Caco-2 (cell line): ENCODE measurements at regions not wholly inside any gene's neighbourhood (a gene's known extent, or its start where the extent isn't known, plus 50 kb on each side); places are given as distances from the start of the nearest gene placed in this dataset.

Experiments
- BruUV-seq: library from RNA; stranded (reverse); fragments of 400-500 nt; replicated peaks from 2 replicates; lab custom pipeline; 2021; lab: Mats Ljungman, UMichigan
- CTCF ChIA-PET: fragments of 300-600 bp; sonication (Branson Sonifier 250); formaldehyde crosslinking; loops from one replicate; lab custom pipeline; 2022; ENCODE audit warnings: antibody characterized with exemption; lab: Charles Lee
- POLR2A ChIA-PET: fragments of 300-600 bp; sonication (Branson Sonifier 250); formaldehyde crosslinking; loops from one replicate; lab custom pipeline; 2022; ENCODE audit warnings: antibody characterized with exemption; lab: Charles Lee
- DNase-seq, 2 experiments: peaks; one replicate each; pipeline versions ENCODE4 v3.0.0 to v3.0.0-alpha.2; 2020 to 2022
- H3K27me3 ChIP-seq: replicated peaks from 2 replicates; pipeline ENCODE4 v1.6.0; 2011; ENCODE audit warnings: low read length; ENCODE audit not compliant: control insufficient read depth, insufficient read depth
- H3K36me3 ChIP-seq: 2 replicates; pipeline ENCODE4 v1.5.1; 2011; ENCODE audit warnings: low read length; ENCODE audit not compliant: control insufficient read depth, insufficient read depth
- H3K4me1 ChIP-seq: fragments of 250-450 bp; sonication (Bioruptor Pico); 2 replicates; pipeline ENCODE4 v1.5.1; 2020; ENCODE audit warnings: mild to moderate bottlenecking
- H3K4me3 ChIP-seq: 2 replicates; pipeline ENCODE4 v1.5.1; 2011; ENCODE audit warnings: low read depth, mild to moderate bottlenecking, control low read depth, low read length
- H3K9me3 ChIP-seq: fragments of 250-450 bp; sonication (Bioruptor Pico); 2 replicates; pipeline ENCODE4 v1.5.1; 2020; ENCODE audit warnings: mild to moderate bottlenecking, moderate library complexity
- H3K27ac Mint-ChIP-seq: one replicate; pipeline ENCODE4 v1.8.0; 2022; ENCODE audit warnings: mixed read lengths; ENCODE audit not compliant: unreplicated experiment
- H3K27me3 Mint-ChIP-seq: one replicate; pipeline ENCODE4 v1.8.0; 2022; ENCODE audit warnings: mixed read lengths; ENCODE audit not compliant: insufficient read depth, unreplicated experiment
- H3K36me3 Mint-ChIP-seq: one replicate; pipeline ENCODE4 v1.8.0; 2022; ENCODE audit warnings: mild to moderate bottlenecking, mixed read lengths; ENCODE audit not compliant: insufficient read depth, unreplicated experiment
- H3K4me1 Mint-ChIP-seq: one replicate; pipeline ENCODE4 v1.8.0; 2022; ENCODE audit warnings: low read depth, mixed read lengths; ENCODE audit not compliant: unreplicated experiment
- H3K4me3 Mint-ChIP-seq: one replicate; pipeline ENCODE4 v1.8.0; 2022; ENCODE audit warnings: mild to moderate bottlenecking, moderate library complexity, mixed read lengths; ENCODE audit not compliant: unreplicated experiment
- H3K9me3 Mint-ChIP-seq: one replicate; pipeline ENCODE4 v1.8.0; 2022; ENCODE audit warnings: mixed read lengths; ENCODE audit not compliant: unreplicated experiment
- intact Hi-C: fragments of 100-400 bp; cut with micrococcal nuclease; formaldehyde crosslinking; loops from one replicate; pipeline ENCODE4 v1.10.0; 2022; ENCODE audit not compliant: unreplicated experiment
- TF ChIP-seq, protein P1 (sequence below), 2 experiments: fragments of 200-600 bp in 1 of 2; IDR thresholded peaks; 1 replicate in 1 of 2; 2 replicates in 1 of 2; pipeline versions ENCODE4 v1.5.1 to v1.8.0; 2011 to 2022; ENCODE audit warnings: antibody characterized with exemption in 1 of 2, control low read depth in 1 of 2, inconsistent platforms in 1 of 2, low read depth in 1 of 2, low read length in 1 of 2, mild to moderate bottlenecking in 1 of 2, moderate library complexity in 1 of 2; ENCODE audit not compliant: insufficient read depth in 1 of 2, severe bottlenecking in 1 of 2, unreplicated experiment in 1 of 2

DNA sequence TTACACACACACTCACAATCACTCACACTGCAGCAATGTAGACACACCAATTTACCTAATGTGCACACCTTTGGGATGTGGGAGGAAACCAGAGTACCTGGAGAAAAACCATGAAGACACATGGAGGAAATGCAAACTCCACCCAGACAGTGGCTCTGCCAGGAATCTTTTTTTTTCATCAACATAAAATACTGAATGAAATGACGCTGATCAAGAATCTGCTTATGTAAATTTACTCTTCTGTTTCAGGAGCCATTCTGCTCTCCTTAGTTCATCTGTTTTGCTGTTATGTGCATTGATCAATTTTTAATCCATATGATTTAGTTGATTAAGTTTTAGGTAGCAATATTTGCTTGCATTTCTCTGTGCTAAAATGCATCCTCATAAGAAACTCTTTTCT lies 414.2 kb upstream of the CCDC54 start:
- no TSS peak for BruUV-seq
- Histone ChIP-seq H3K4me3 (no peak overlapping the region), H3K27me3 (no peaks in the 10 kb centered on the region), H3K36me3 (no peaks in the 10 kb centered on the region), H3K9me3 (no peaks in the 10 kb centered on the region), H3K4me1 (peaks cover 4% of the 10 kb centered on the region; the same call in 1 of the 2 replicates)
- Mint-ChIP-seq H3K9me3 (no peaks in the 10 kb centered on the region), H3K4me1 (peaks cover 7% of the 10 kb centered on the region), H3K36me3 (no peaks in the 10 kb centered on the region), H3K27ac (no peak overlapping the region), H3K4me3 (no peak overlapping the region), H3K27me3 (no peaks in the 10 kb centered on the region)
- CTCF ChIA-PET, result no interaction called here
- TF ChIP-seq, protein P1, sequence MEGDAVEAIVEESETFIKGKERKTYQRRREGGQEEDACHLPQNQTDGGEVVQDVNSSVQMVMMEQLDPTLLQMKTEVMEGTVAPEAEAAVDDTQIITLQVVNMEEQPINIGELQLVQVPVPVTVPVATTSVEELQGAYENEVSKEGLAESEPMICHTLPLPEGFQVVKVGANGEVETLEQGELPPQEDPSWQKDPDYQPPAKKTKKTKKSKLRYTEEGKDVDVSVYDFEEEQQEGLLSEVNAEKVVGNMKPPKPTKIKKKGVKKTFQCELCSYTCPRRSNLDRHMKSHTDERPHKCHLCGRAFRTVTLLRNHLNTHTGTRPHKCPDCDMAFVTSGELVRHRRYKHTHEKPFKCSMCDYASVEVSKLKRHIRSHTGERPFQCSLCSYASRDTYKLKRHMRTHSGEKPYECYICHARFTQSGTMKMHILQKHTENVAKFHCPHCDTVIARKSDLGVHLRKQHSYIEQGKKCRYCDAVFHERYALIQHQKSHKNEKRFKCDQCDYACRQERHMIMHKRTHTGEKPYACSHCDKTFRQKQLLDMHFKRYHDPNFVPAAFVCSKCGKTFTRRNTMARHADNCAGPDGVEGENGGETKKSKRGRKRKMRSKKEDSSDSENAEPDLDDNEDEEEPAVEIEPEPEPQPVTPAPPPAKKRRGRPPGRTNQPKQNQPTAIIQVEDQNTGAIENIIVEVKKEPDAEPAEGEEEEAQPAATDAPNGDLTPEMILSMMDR (IDR thresholded peaks at IDR 0.05; ENCODE audit: insufficient read depth in 1 of 2, low read depth in 1 of 2, low read length in 1 of 2, severe bottlenecking in 1 of 2, unreplicated experiment in 1 of 2), result no peak
- POLR2A ChIA-PET, result no interaction called here
- intact Hi-C loops, result no loop called here
- DNase-seq, result no peak

DNA sequence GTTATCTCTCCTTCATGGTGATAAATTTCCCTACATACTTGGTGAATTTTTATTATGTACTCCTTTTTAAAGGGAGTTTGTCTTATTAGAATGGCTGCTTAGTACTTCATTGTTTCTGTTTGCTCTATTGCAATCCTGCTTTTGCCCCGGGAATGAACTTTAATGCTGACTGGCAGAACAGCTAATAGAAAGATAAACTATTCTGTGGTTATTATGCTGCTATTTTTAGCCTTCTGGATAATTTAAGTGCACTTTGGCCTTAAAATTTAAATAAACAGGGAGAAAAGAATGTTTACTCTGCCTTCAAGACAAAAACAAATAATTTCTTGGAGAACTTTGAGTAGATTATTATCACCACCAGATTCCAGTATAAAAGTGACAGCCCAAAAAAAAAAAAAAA lies 413.8 kb upstream of the CCDC54 start:
- POLR2A ChIA-PET, result no interaction called here
- CTCF ChIA-PET, result no interaction called here
- no peaks in the 10 kb centered on the region for H3K9me3 Mint-ChIP-seq

DNA sequence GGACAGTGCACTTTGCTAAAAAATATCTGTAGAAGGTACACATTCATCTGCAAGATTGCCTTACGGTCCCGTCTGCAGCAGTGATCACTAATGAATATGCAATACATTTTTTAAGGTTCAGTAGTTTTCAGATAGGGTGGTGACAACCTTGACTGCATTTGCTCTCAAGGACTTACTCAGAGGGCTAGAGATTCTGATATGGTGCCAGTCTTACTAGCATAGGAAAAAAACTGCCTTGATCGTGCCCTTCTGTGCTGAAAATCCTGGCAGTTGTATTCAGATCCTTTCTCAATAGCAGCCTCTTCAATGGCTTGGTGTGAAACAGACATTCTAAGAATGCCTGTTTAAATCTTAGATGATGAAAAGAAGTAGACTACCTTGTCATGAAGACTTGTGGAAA lies 411.9 kb upstream of the CCDC54 start:
- Mint-ChIP-seq H3K27me3 (no peaks in the 10 kb centered on the region), H3K36me3 (no peaks in the 10 kb centered on the region), H3K4me1 (peaks cover 7% of the 10 kb centered on the region), H3K27ac (no peak overlapping the region), H3K9me3 (no peaks in the 10 kb centered on the region), H3K4me3 (no peak overlapping the region)
- no peaks in the 10 kb centered on the region for H3K36me3 ChIP-seq
- peaks cover 4% of the 10 kb centered on the region; the same call in 1 of the 2 replicates for H3K4me1 ChIP-seq
- no TSS peak for BruUV-seq
- no peaks in the 10 kb centered on the region for H3K9me3 ChIP-seq
- ChIA-PET POLR2A (no interaction called here), CTCF (no interaction called here)
- no peak for DNase-seq
- no peak overlapping the region for H3K4me3 ChIP-seq
- TF ChIP-seq, protein P1 (IDR thresholded peaks at IDR 0.05; ENCODE audit: insufficient read depth in 1 of 2, low read depth in 1 of 2, low read length in 1 of 2, severe bottlenecking in 1 of 2, unreplicated experiment in 1 of 2), result no peak
- intact Hi-C loops, result no loop called here
- no peaks in the 10 kb centered on the region for H3K27me3 ChIP-seq

More for the DNA sequence above, 413.8 kb upstream of the CCDC54 start:
- intact Hi-C loops, result no loop called here
- Mint-ChIP-seq H3K4me3 (no peak overlapping the region), H3K36me3 (no peaks in the 10 kb centered on the region), H3K4me1 (peaks cover 7% of the 10 kb centered on the region), H3K27me3 (no peaks in the 10 kb centered on the region), H3K27ac (no peak overlapping the region)
- DNase-seq, result no peak
- H3K9me3 ChIP-seq, result no peaks in the 10 kb centered on the region
- H3K4me3 ChIP-seq, result no peak overlapping the region
- peaks cover 4% of the 10 kb centered on the region; the same call in 1 of the 2 replicates for H3K4me1 ChIP-seq
- TF ChIP-seq, protein P1 (IDR thresholded peaks at IDR 0.05; ENCODE audit: insufficient read depth in 1 of 2, low read depth in 1 of 2, low read length in 1 of 2, severe bottlenecking in 1 of 2, unreplicated experiment in 1 of 2), result no peak
- no peaks in the 10 kb centered on the region for H3K36me3 ChIP-seq
- H3K27me3 ChIP-seq, result no peaks in the 10 kb centered on the region
- BruUV-seq, result no TSS peak
